ENCODE measurements at regions not wholly inside any gene's neighbourhood (a gene's known extent, or its start where the extent isn't known, plus 50 kb on each side); places are given as distances from the start of the nearest gene placed in this dataset.

DNA sequence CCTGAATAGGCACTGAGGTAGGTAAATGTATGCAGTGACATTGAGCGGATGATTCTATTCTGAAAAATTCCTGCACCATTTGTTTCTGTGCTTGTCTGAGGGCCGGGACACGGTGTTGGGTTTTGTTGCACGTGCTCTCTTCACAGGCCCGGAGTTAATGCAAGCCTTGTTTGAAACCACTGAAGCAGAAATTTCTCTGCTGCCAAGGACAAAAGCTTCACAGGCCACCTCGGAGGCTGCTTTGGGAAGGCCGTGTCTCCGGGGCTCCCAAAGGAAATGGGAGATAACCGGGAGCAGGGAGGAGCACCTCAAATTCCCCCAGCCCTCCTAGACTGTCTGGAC, 179.4 kb downstream of the OPA1 start:
- TF ChIP-seq SMC3 (conservative IDR thresholded peaks at IDR 0.05; ENCODE audit: poor library complexity) (no peak), EZH2 (IDR thresholded peaks at IDR 0.05; ENCODE audit: borderline replicate concordance, insufficient read depth, low read length, poor library complexity, severe bottlenecking) (no peak), EP300 (conservative IDR thresholded peaks at IDR 0.05; ENCODE audit: poor library complexity, severe bottlenecking) (no peak), TAF1 (IDR thresholded peaks at IDR 0.05; ENCODE audit: low read depth) (no peak), POLR2AphosphoS5 (IDR thresholded peaks at IDR 0.05) (no peak)
- TF ChIP-seq, protein P1, sequence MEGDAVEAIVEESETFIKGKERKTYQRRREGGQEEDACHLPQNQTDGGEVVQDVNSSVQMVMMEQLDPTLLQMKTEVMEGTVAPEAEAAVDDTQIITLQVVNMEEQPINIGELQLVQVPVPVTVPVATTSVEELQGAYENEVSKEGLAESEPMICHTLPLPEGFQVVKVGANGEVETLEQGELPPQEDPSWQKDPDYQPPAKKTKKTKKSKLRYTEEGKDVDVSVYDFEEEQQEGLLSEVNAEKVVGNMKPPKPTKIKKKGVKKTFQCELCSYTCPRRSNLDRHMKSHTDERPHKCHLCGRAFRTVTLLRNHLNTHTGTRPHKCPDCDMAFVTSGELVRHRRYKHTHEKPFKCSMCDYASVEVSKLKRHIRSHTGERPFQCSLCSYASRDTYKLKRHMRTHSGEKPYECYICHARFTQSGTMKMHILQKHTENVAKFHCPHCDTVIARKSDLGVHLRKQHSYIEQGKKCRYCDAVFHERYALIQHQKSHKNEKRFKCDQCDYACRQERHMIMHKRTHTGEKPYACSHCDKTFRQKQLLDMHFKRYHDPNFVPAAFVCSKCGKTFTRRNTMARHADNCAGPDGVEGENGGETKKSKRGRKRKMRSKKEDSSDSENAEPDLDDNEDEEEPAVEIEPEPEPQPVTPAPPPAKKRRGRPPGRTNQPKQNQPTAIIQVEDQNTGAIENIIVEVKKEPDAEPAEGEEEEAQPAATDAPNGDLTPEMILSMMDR (IDR thresholded peaks at IDR 0.05; ENCODE audit: poor library complexity, severe bottlenecking) = no peak
- TF ChIP-seq, protein P2, sequence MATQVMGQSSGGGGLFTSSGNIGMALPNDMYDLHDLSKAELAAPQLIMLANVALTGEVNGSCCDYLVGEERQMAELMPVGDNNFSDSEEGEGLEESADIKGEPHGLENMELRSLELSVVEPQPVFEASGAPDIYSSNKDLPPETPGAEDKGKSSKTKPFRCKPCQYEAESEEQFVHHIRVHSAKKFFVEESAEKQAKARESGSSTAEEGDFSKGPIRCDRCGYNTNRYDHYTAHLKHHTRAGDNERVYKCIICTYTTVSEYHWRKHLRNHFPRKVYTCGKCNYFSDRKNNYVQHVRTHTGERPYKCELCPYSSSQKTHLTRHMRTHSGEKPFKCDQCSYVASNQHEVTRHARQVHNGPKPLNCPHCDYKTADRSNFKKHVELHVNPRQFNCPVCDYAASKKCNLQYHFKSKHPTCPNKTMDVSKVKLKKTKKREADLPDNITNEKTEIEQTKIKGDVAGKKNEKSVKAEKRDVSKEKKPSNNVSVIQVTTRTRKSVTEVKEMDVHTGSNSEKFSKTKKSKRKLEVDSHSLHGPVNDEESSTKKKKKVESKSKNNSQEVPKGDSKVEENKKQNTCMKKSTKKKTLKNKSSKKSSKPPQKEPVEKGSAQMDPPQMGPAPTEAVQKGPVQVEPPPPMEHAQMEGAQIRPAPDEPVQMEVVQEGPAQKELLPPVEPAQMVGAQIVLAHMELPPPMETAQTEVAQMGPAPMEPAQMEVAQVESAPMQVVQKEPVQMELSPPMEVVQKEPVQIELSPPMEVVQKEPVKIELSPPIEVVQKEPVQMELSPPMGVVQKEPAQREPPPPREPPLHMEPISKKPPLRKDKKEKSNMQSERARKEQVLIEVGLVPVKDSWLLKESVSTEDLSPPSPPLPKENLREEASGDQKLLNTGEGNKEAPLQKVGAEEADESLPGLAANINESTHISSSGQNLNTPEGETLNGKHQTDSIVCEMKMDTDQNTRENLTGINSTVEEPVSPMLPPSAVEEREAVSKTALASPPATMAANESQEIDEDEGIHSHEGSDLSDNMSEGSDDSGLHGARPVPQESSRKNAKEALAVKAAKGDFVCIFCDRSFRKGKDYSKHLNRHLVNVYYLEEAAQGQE (IDR thresholded peaks at IDR 0.05; ENCODE audit: borderline replicate concordance) = no peak

Measured in neural cell (in vitro differentiated cells).